AG09309 (cell line): ENCODE measurements at regions not wholly inside any gene's neighbourhood (a gene's known extent, or its start where the extent isn't known, plus 50 kb on each side); places are given as distances from the start of the nearest gene placed in this dataset.

ENCODE experiments used
- DNase-seq: peaks from one replicate; pipeline ENCODE4 v3.0.0-alpha.2; 2010; ENCODE audit warnings: low read depth
- H3K4me3 ChIP-seq: 2 replicates; pipeline ENCODE4 v1.5.1; 2011; ENCODE audit warnings: mild to moderate bottlenecking, low read depth, low read length, moderate library complexity; ENCODE audit not compliant: control insufficient read depth
- TF ChIP-seq, protein P1 (sequence below): IDR thresholded peaks from 2 replicates; pipeline ENCODE4 v1.5.1; 2011; ENCODE audit warnings: mild to moderate bottlenecking, low read depth, low read length, inconsistent platforms; ENCODE audit not compliant: insufficient read depth, control insufficient read depth; ENCODE audit errors: missing control alignments

- TF ChIP-seq, protein P1, sequence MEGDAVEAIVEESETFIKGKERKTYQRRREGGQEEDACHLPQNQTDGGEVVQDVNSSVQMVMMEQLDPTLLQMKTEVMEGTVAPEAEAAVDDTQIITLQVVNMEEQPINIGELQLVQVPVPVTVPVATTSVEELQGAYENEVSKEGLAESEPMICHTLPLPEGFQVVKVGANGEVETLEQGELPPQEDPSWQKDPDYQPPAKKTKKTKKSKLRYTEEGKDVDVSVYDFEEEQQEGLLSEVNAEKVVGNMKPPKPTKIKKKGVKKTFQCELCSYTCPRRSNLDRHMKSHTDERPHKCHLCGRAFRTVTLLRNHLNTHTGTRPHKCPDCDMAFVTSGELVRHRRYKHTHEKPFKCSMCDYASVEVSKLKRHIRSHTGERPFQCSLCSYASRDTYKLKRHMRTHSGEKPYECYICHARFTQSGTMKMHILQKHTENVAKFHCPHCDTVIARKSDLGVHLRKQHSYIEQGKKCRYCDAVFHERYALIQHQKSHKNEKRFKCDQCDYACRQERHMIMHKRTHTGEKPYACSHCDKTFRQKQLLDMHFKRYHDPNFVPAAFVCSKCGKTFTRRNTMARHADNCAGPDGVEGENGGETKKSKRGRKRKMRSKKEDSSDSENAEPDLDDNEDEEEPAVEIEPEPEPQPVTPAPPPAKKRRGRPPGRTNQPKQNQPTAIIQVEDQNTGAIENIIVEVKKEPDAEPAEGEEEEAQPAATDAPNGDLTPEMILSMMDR, result no peak
- DNase-seq, result no peak
- no peak overlapping the region for H3K4me3 ChIP-seq
These were observed 451.2 kb downstream of the RPS29 start for GRCh38 chr14:49134940-49135339.

DNA sequence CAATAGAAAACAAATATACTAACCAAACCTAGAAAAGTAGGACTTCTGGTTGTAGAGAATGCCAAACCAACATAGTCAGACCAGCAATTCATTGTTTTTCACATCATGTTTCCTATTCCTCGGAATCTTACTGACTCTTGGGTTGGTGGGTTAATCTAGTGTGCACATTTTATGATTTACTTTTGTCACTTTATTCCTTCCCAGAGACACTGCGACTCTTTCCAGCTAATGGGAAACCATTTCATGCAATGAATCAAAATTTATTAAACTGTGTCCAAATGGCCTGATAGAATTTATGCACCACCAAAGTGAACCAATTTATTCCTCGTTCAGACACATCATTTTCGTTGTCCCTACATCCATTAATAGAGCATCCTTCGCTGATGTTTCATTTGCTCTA lies 464.9 kb downstream of the RPS29 start:
- TF ChIP-seq, protein P1, result no peak
- H3K4me3 ChIP-seq, result no peak overlapping the region
- no peak for DNase-seq

GRCh38 chr14:49114161-49114893 lies 471.9 kb downstream of the RPS29 start:
- TF ChIP-seq, protein P1, result no peak
- no peak for DNase-seq

DNA sequence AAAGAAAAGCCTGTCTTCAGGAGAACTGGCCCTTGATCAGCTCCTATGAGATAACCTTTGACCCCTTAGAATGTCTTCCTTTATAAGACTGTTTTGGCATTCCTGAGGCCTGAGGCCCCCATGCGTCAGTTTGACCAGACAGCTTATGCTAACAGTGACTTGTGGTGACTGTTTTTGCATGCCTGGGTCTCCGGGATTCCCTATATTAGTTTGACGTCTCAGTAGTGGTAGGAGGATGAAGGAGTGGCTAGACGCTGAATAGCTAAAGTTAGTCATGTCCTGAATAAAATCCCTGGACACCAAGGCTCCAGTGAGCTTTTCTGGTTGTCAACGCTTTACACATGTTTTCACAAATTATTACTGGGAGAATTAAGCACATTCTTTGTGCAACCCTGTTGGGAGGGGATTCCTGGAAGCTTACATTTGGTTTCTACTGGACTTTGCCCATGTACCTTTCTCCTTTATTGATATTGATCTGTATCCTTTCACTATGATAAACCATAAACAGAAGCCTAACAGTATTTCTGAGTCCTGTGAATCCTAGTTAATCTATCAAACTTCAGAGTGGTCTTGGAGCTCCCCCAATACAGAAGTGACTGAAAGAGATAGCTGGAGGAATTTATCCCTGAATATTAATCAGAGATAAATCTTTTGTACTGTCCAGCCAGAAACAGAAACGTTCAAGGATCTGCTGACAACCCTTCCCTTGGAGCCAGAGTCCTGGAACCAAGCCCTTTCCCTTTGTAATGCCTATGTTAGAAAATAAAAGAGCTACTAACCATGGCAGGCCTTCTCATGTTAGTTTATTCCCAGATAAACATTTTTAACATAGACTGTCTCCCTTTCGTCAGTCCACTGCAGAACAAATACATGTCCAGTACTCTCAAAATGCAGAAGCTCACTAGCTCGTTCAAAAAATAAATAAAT lies 479.2 kb downstream of the RPS29 start:
- no peak overlapping the region for H3K4me3 ChIP-seq
- DNase-seq, result no peak
- TF ChIP-seq, protein P1, result no peak

More at GRCh38 chr14:49114161-49114893, 471.9 kb downstream of the RPS29 start:
- no peak overlapping the region for H3K4me3 ChIP-seq

GRCh38 chr14:49105956-49106355 lies 480.2 kb downstream of the RPS29 start:
- TF ChIP-seq, protein P1, result no peak

DNA sequence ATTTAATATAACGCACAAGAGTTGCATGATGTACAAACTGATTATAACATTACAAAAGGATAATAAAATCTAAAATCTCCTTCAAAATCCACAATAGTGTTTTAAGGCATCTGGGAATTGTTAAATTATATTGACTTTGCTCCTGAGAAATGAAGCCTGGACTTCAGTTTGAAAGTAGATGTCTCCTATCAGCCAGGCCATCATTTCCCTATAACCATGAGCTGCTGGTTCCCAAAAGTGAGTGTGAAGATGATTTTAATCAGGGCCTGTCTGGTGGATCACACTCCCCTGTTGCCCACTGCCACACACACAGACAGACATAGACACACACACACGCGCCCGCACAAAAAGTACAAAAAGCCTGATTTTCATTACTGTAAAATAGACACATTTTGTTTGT lies 480.7 kb downstream of the RPS29 start:
- TF ChIP-seq, protein P1, result no peak
- no peak for DNase-seq
- H3K4me3 ChIP-seq, result no peak overlapping the region

More at GRCh38 chr14:49105956-49106355, 480.2 kb downstream of the RPS29 start:
- DNase-seq, result no peak
- no peak overlapping the region for H3K4me3 ChIP-seq
